LNCAP (cell line): ENCODE measurements at regions not wholly inside any gene's neighbourhood (a gene's known extent, or its start where the extent isn't known, plus 50 kb on each side); places are given as distances from the start of the nearest gene placed in this dataset.

Experiments used
- CTCF ChIP-seq: fragments of 450-650 bp; IDR thresholded peaks from 2 replicates; pipeline ENCODE4 v1.5.1; 2017; ENCODE audit warnings: mild to moderate bottlenecking

- TF ChIP-seq CTCF: no peak
Observed at GRCh38 chr2:57834666-57835065, 211.9 kb upstream of the VRK2 start.

- TF ChIP-seq CTCF: no peak
Observed at GRCh38 chr2:57842531-57842930, 204.1 kb upstream of the VRK2 start.

GRCh38 chr2:57843158-57843557, 203.4 kb upstream of the VRK2 start:
- no peak for TF ChIP-seq CTCF

GRCh38 chr2:57848723-57849122, 197.9 kb upstream of the VRK2 start:
- TF ChIP-seq CTCF: no peak

- TF ChIP-seq CTCF: no peak
Observed at GRCh38 chr2:57849843-57850242, 196.8 kb upstream of the VRK2 start.

- TF ChIP-seq CTCF: no peak
Observed at GRCh38 chr2:57850415-57851130, 196.0 kb upstream of the VRK2 start.

GRCh38 chr2:57855212-57855611, 191.4 kb upstream of the VRK2 start:
- TF ChIP-seq CTCF: no peak

GRCh38 chr2:57859755-57860154, 186.9 kb upstream of the VRK2 start:
- TF ChIP-seq CTCF: no peak
